Type B pancreatic cell (in vitro differentiated cells): ENCODE measurements at regions not wholly inside any gene's neighbourhood (a gene's known extent, or its start where the extent isn't known, plus 50 kb on each side); places are given as distances from the start of the nearest gene placed in this dataset.

Source experiments
- DNase-seq: peaks from one replicate; pipeline ENCODE4 v3.0.0; 2021; ENCODE audit warnings: mixed read lengths; ENCODE audit not compliant: unreplicated experiment; ENCODE audit errors: extremely low spot score
- H3K27ac Mint-ChIP-seq: 2 replicates; pipeline ENCODE4 v1.8.0; 2021; ENCODE audit warnings: mild to moderate bottlenecking, mixed read lengths
- H3K27me3 Mint-ChIP-seq: 2 replicates; pipeline ENCODE4 v1.8.0; 2021; ENCODE audit warnings: mixed read lengths
- H3K36me3 Mint-ChIP-seq: 2 replicates; pipeline ENCODE4 v1.8.0; 2021; ENCODE audit warnings: mixed read lengths
- H3K4me1 Mint-ChIP-seq: one replicate; pipeline ENCODE4 v1.8.0; 2021; ENCODE audit warnings: mixed read lengths; ENCODE audit not compliant: unreplicated experiment
- H3K4me3 Mint-ChIP-seq: 2 replicates; pipeline ENCODE4 v1.8.0; 2021; ENCODE audit warnings: mild to moderate bottlenecking, mixed read lengths
- H3K9me3 Mint-ChIP-seq: 2 replicates; pipeline ENCODE4 v1.8.0; 2021; ENCODE audit warnings: mixed read lengths
- TF ChIP-seq, protein P1 (sequence below): fragments of 200-600 bp; sonication (generic); conservative IDR thresholded peaks from 2 replicates; pipeline ENCODE4 v1.5.0; 2021; ENCODE audit warnings: antibody characterized with exemption, mild to moderate bottlenecking

DNA sequence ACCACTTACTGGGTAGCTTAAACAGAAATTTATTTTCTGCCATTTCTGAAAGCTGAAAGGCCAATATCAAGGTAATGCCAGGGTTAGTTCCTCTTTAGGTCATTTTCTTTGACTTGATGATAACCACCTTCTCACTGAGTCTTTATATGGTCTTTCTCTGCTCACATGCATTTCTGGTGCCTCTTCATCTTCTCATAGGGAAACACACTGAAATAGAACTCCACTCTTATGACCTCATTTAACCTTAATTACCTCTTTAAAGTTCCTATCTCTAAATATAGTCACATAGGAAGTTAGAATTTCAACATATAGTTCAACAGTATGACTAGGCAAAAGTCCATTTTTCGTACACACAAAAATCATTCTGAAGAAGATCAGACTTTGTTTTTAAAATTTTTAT is 616.8 kb upstream of the VRK2 start:
- no peak overlapping the region for H3K4me3 Mint-ChIP-seq
- no peaks in the 10 kb centered on the region for H3K36me3 Mint-ChIP-seq
- H3K9me3 Mint-ChIP-seq: no peaks in the 10 kb centered on the region
- TF ChIP-seq, protein P1, sequence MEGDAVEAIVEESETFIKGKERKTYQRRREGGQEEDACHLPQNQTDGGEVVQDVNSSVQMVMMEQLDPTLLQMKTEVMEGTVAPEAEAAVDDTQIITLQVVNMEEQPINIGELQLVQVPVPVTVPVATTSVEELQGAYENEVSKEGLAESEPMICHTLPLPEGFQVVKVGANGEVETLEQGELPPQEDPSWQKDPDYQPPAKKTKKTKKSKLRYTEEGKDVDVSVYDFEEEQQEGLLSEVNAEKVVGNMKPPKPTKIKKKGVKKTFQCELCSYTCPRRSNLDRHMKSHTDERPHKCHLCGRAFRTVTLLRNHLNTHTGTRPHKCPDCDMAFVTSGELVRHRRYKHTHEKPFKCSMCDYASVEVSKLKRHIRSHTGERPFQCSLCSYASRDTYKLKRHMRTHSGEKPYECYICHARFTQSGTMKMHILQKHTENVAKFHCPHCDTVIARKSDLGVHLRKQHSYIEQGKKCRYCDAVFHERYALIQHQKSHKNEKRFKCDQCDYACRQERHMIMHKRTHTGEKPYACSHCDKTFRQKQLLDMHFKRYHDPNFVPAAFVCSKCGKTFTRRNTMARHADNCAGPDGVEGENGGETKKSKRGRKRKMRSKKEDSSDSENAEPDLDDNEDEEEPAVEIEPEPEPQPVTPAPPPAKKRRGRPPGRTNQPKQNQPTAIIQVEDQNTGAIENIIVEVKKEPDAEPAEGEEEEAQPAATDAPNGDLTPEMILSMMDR: no peak
- DNase-seq: no peak
- H3K27me3 Mint-ChIP-seq: no peaks in the 10 kb centered on the region
- no peak overlapping the region for H3K27ac Mint-ChIP-seq
- H3K4me1 Mint-ChIP-seq: no peaks in the 10 kb centered on the region

DNA sequence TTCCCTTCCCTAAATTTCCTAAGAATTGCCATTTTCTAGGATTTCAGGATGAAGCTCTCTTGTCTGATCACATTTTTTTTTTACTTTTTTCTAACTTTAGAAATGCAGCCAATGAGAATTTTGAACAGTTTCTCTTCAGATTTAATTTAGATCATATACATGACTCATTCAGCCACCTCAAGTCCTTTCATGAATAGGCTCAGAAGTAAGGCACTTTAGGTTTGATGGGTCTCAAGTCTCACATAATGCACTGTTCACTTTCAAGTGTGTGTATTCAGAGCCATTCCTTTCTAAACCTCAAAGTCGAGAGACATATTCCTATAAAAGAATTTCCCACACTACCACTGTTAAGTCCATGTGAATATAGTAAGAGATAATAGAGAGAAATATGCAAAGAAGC is 614.1 kb upstream of the VRK2 start:
- Mint-ChIP-seq H3K4me1 (no peaks in the 10 kb centered on the region), H3K27me3 (no peaks in the 10 kb centered on the region), H3K9me3 (no peaks in the 10 kb centered on the region), H3K36me3 (no peaks in the 10 kb centered on the region), H3K4me3 (no peak overlapping the region), H3K27ac (no peak overlapping the region)
- no peak for DNase-seq
- TF ChIP-seq, protein P1: no peak

DNA sequence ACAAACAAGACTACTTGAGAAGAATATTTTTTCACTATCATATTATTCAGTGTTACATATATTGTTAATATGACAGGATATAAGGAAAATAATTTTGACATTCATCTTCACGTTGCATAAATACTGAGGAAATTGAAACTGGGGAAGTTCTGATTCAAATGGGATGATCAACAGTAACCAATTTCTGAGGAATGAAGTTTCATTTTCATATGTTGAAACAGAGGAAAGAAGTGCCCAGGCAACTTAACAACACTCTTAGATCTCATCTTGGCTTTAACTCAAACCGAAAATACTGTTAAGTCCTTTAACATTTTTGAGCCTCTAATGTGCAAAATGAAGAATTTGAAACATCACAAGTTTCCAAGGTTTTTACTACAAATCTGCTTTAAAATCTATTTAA is 612.2 kb upstream of the VRK2 start:
- TF ChIP-seq, protein P1: no peak
- no peaks in the 10 kb centered on the region for H3K4me1 Mint-ChIP-seq
- H3K9me3 Mint-ChIP-seq: no peaks in the 10 kb centered on the region
- no peaks in the 10 kb centered on the region for H3K36me3 Mint-ChIP-seq
- no peak overlapping the region for H3K4me3 Mint-ChIP-seq
- no peaks in the 10 kb centered on the region for H3K27me3 Mint-ChIP-seq
- no peak for DNase-seq
- no peak overlapping the region for H3K27ac Mint-ChIP-seq

DNA sequence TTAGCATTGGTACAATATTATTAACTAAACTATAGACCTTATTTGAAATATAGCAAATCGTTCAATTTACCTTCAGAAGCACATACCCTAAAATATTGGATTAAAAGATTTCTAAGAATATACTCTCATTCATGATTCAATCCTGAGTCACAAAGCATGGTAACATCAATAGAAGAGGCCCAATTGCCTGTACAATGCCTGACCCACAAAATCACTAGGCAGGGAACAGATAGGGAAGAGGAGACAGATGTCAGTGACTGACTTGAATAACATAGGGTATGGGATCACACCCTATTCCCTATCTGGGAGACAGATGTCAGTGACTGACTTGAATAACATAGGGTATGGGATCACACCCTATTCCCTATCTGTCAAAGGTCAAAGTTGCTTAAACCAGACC is 611.6 kb upstream of the VRK2 start:
- Mint-ChIP-seq H3K4me1 (no peaks in the 10 kb centered on the region), H3K36me3 (no peaks in the 10 kb centered on the region), H3K27me3 (no peaks in the 10 kb centered on the region), H3K4me3 (no peak overlapping the region), H3K27ac (no peak overlapping the region), H3K9me3 (no peaks in the 10 kb centered on the region)
- TF ChIP-seq, protein P1: no peak
- no peak for DNase-seq

DNA sequence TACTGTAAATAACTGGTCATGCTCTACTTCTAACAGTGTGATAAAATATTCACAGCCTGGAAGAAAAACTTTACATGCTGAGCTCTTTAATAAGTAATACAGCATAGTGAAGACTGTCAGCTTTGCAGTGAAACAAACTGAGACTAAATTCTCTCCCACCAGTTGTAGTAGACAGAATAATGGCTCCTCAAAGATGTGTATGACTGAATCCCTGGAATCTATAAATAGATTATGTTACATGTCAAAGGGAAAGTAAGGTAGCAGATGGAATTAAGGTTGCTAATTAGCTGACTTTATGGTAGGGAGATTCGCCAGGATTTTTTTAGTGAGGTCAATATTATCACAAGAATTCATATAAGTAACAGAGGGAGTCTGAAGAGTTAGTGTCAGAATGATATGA is 609.5 kb upstream of the VRK2 start:
- Mint-ChIP-seq H3K9me3 (no peaks in the 10 kb centered on the region), H3K27ac (no peak overlapping the region), H3K4me3 (no peak overlapping the region), H3K27me3 (no peaks in the 10 kb centered on the region), H3K36me3 (no peaks in the 10 kb centered on the region), H3K4me1 (no peaks in the 10 kb centered on the region)
- TF ChIP-seq, protein P1: no peak
- DNase-seq: no peak

DNA sequence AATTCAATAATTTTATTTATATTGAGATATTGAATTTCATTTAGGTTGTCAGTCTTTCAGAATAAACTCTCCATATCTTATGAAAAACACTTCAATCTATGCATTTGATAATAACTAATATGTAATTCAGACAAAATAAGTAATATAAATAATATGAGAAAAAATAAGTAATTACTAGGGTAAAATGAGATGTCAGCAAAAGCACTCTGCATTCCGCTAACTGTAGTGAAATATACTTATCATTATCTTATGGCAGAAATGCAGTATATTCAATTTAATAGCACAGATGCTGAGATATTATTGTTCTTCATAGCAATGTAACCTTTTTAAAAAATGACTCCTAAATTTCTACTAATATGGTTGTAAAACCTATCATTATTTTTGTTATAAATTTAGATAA is 606.2 kb upstream of the VRK2 start:
- H3K36me3 Mint-ChIP-seq: no peaks in the 10 kb centered on the region
- H3K4me1 Mint-ChIP-seq: no peaks in the 10 kb centered on the region
- H3K27ac Mint-ChIP-seq: no peak overlapping the region
- TF ChIP-seq, protein P1: no peak
- no peak for DNase-seq
- no peaks in the 10 kb centered on the region for H3K9me3 Mint-ChIP-seq
- no peak overlapping the region for H3K4me3 Mint-ChIP-seq
- no peaks in the 10 kb centered on the region for H3K27me3 Mint-ChIP-seq
